GM11168 (cell line): ENCODE measurements at regions not wholly inside any gene's neighbourhood (a gene's known extent, or its start where the extent isn't known, plus 50 kb on each side); places are given as distances from the start of the nearest gene placed in this dataset.
"Not testable (repeated sequence)": the region's sequence is repeated elsewhere in the genome, so short reads cannot be mapped to it uniquely, and the experiment has no call there.

ENCODE experiments used
- in situ Hi-C: fragments of 300-500 bp; cut with MboI; formaldehyde crosslinking; loops from one replicate; pipeline ENCODE4 v1.12.0; 2022; ENCODE audit warnings: low sequenced_read_pairs; ENCODE audit not compliant: unreplicated experiment

GRCh38 chr14:105739331-105740102 lies 213.1 kb downstream of the TMEM121 start:
- in situ Hi-C loops: loop anchor here (10.0 kb wide), 1 partner anchor 125 kb away; no protein-coding TSS in a partner anchor

GRCh38 chr14:105740272-105740671 lies 213.9 kb downstream of the TMEM121 start:
- in situ Hi-C loops: loop anchor here (10.0 kb wide), 1 partner anchor 125 kb away; no protein-coding TSS in a partner anchor

GRCh38 chr14:105740961-105741360 lies 214.6 kb downstream of the TMEM121 start:
- in situ Hi-C loops: loop anchor here (10.0 kb wide), 1 partner anchor 124 kb away; no protein-coding TSS in a partner anchor

GRCh38 chr14:105741707-105742530 lies 215.5 kb downstream of the TMEM121 start:
- in situ Hi-C loops: loop anchor here (10.0 kb wide), 1 partner anchor 123 kb away; no protein-coding TSS in a partner anchor

- in situ Hi-C loops: loop anchor here (10.0 kb wide), 1 partner anchor 122 kb away; no protein-coding TSS in a partner anchor
Observed at GRCh38 chr14:105742531-105742848, 216.1 kb downstream of the TMEM121 start.

- in situ Hi-C loops: loop anchor here (10.0 kb wide), 1 partner anchor 122 kb away; no protein-coding TSS in a partner anchor
Observed at GRCh38 chr14:105742904-105743701, 216.7 kb downstream of the TMEM121 start.

- in situ Hi-C loops: loop anchor here (10.0 kb wide), 1 partner anchor 121 kb away; no protein-coding TSS in a partner anchor
Observed at GRCh38 chr14:105744213-105744787, 217.9 kb downstream of the TMEM121 start.

- in situ Hi-C loops: loop anchor here (10.0 kb wide), 1 partner anchor 119 kb away; no protein-coding TSS in a partner anchor
Observed at GRCh38 chr14:105745433-105746123, 219.2 kb downstream of the TMEM121 start.

GRCh38 chr14:105746124-105746514 lies 219.7 kb downstream of the TMEM121 start:
- in situ Hi-C loops: loop anchor here (10.0 kb wide), 1 partner anchor 119 kb away; no protein-coding TSS in a partner anchor

- in situ Hi-C loops: loop anchor here (10.0 kb wide), 1 partner anchor 118 kb away; no protein-coding TSS in a partner anchor
Observed at GRCh38 chr14:105746800-105747502, 220.6 kb downstream of the TMEM121 start.

GRCh38 chr14:105747503-105748203 lies 221.3 kb downstream of the TMEM121 start:
- in situ Hi-C loops: loop anchor here (10.0 kb wide), 1 partner anchor 117 kb away; no protein-coding TSS in a partner anchor

GRCh38 chr14:105748204-105748578 lies 221.8 kb downstream of the TMEM121 start:
- in situ Hi-C loops: loop anchor here (10.0 kb wide), 1 partner anchor 117 kb away; no protein-coding TSS in a partner anchor

GRCh38 chr14:105748710-105749109 lies 222.3 kb downstream of the TMEM121 start:
- in situ Hi-C loops: loop anchor here (10.0 kb wide), 1 partner anchor 116 kb away; no protein-coding TSS in a partner anchor

- in situ Hi-C loops: loop anchor here (10.0 kb wide), 1 partner anchor 115 kb away; no protein-coding TSS in a partner anchor
Observed at GRCh38 chr14:105749870-105750541, 223.6 kb downstream of the TMEM121 start.

- in situ Hi-C loops: not testable (repeated sequence)
Observed at GRCh38 chr14:105751291-105751751, 224.9 kb downstream of the TMEM121 start.

- in situ Hi-C loops: not testable (repeated sequence)
Observed at GRCh38 chr14:105752420-105752819, 226.0 kb downstream of the TMEM121 start.
